Prostate gland (tissue), 2 donors: ENCODE measurements at regions not wholly inside any gene's neighbourhood (a gene's known extent, or its start where the extent isn't known, plus 50 kb on each side); places are given as distances from the start of the nearest gene placed in this dataset.
"Not testable (repeated sequence)": the region's sequence is repeated elsewhere in the genome, so short reads cannot be mapped to it uniquely, and the experiment has no call there.

Source experiments
- DNase-seq: peaks from one replicate; pipeline ENCODE4 v3.0.0-alpha.2; 2019; ENCODE audit warnings: low spot score
- H3K27ac ChIP-seq, 2 donors: fragments of 200-600 bp; sonication (generic); 2 replicates each; pipeline ENCODE4 v1.5.1; 2017 to 2019
- H3K27me3 ChIP-seq: fragments of 200-600 bp; sonication (generic); replicated peaks from 2 replicates; pipeline ENCODE4 v1.5.1; 2019; ENCODE audit not compliant: insufficient read depth
- H3K36me3 ChIP-seq, 2 donors: fragments of 200-600 bp; sonication (generic); 1 replicate in 1 of 2; 2 replicates in 1 of 2; pipeline versions ENCODE4 v1.5.1 to v1.8.1; 2017 to 2019
- H3K4me1 ChIP-seq: fragments of 200-600 bp; sonication (generic); replicated peaks from 2 replicates; pipeline ENCODE4 v1.5.1; 2019
- H3K4me3 ChIP-seq, 2 donors: fragments of 200-600 bp; sonication (generic); 2 replicates each; pipeline ENCODE4 v1.5.1; 2017 to 2019
- H3K9me3 ChIP-seq: fragments of 200-600 bp; sonication (generic); 2 replicates; pipeline ENCODE4 v1.5.1; 2017
- POLR2A ChIP-seq: fragments of 450-650 bp; IDR thresholded peaks from one replicate; pipeline ENCODE4 v1.6.1; 2016; ENCODE audit warnings: antibody characterized with exemption, mild to moderate bottlenecking
- POLR2AphosphoS5 ChIP-seq: sonication (generic); formaldehyde crosslinking; IDR thresholded peaks from one replicate; pipeline ENCODE4 v1.6.1; 2017; ENCODE audit warnings: antibody characterized with exemption
- WGBS: methylation state at CpG from one replicate; pipeline ENCODE4 v1.1.5; 2018; 5-methylcytosine and 5-hydroxymethylcytosine counted together
- intact Hi-C: fragments of 100-400 bp; cut with DNase I; formaldehyde crosslinking; loops from one replicate; pipeline ENCODE4 v1.14.2; 2022
- TF ChIP-seq, protein P1 (sequence below), 4 experiments: fragments of 200-600 bp in 2 of 4; fragments of 450-650 bp in 2 of 4; sonication (generic) in 2 of 4; IDR thresholded peaks; 1 replicate in 3 of 4; 2 replicates in 1 of 4; pipeline ENCODE4 v1.5.1; 2016 to 2019; ENCODE audit warnings: antibody characterized with exemption in 4 of 4, mild to moderate bottlenecking in 2 of 4, moderate library complexity in 2 of 4

GRCh38 chr19:28549680-28550277 is 663.2 kb downstream of the UQCRFS1 start:
- no peaks in the 10 kb centered on the region for H3K4me1 ChIP-seq
- H3K27ac ChIP-seq: no peak overlapping the region
- WGBS: 45% methylated on average over 7 of the region's 7 CpGs
- TF ChIP-seq, protein P1, sequence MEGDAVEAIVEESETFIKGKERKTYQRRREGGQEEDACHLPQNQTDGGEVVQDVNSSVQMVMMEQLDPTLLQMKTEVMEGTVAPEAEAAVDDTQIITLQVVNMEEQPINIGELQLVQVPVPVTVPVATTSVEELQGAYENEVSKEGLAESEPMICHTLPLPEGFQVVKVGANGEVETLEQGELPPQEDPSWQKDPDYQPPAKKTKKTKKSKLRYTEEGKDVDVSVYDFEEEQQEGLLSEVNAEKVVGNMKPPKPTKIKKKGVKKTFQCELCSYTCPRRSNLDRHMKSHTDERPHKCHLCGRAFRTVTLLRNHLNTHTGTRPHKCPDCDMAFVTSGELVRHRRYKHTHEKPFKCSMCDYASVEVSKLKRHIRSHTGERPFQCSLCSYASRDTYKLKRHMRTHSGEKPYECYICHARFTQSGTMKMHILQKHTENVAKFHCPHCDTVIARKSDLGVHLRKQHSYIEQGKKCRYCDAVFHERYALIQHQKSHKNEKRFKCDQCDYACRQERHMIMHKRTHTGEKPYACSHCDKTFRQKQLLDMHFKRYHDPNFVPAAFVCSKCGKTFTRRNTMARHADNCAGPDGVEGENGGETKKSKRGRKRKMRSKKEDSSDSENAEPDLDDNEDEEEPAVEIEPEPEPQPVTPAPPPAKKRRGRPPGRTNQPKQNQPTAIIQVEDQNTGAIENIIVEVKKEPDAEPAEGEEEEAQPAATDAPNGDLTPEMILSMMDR (IDR thresholded peaks at IDR 0.05): no peak
- TF ChIP-seq POLR2A: no peak
- no peak for TF ChIP-seq POLR2AphosphoS5
- no peak overlapping the region for H3K4me3 ChIP-seq
- H3K36me3 ChIP-seq: no peaks in the 10 kb centered on the region
- no peak for DNase-seq
- intact Hi-C loops: no loop called here
- no peaks in the 10 kb centered on the region for H3K27me3 ChIP-seq
- H3K9me3 ChIP-seq: no peaks in the 10 kb centered on the region

GRCh38 chr19:28546148-28546685 is 666.7 kb downstream of the UQCRFS1 start:
- no peak for DNase-seq
- TF ChIP-seq POLR2A (no peak), POLR2AphosphoS5 (no peak)
- TF ChIP-seq, protein P1 (IDR thresholded peaks at IDR 0.05): no peak
- intact Hi-C loops: no loop called here
- H3K4me3 ChIP-seq: no peak overlapping the region
- H3K9me3 ChIP-seq: no peaks in the 10 kb centered on the region
- no peak overlapping the region for H3K27ac ChIP-seq
- H3K36me3 ChIP-seq: no peaks in the 10 kb centered on the region
- H3K27me3 ChIP-seq: no peaks in the 10 kb centered on the region
- 93% methylated on average over 10 of the region's 10 CpGs for WGBS
- H3K4me1 ChIP-seq: no peaks in the 10 kb centered on the region

- DNase-seq, intact Hi-C loops, H3K36me3 ChIP-seq, H3K4me3 ChIP-seq, H3K4me1 ChIP-seq, H3K9me3 ChIP-seq, H3K27ac ChIP-seq, H3K27me3 ChIP-seq: not testable (repeated sequence)
- WGBS: 83% methylated on average over 7 of the region's 7 CpGs
Measured at GRCh38 chr19:28545397-28545796, 667.6 kb downstream of the UQCRFS1 start.

DNA sequence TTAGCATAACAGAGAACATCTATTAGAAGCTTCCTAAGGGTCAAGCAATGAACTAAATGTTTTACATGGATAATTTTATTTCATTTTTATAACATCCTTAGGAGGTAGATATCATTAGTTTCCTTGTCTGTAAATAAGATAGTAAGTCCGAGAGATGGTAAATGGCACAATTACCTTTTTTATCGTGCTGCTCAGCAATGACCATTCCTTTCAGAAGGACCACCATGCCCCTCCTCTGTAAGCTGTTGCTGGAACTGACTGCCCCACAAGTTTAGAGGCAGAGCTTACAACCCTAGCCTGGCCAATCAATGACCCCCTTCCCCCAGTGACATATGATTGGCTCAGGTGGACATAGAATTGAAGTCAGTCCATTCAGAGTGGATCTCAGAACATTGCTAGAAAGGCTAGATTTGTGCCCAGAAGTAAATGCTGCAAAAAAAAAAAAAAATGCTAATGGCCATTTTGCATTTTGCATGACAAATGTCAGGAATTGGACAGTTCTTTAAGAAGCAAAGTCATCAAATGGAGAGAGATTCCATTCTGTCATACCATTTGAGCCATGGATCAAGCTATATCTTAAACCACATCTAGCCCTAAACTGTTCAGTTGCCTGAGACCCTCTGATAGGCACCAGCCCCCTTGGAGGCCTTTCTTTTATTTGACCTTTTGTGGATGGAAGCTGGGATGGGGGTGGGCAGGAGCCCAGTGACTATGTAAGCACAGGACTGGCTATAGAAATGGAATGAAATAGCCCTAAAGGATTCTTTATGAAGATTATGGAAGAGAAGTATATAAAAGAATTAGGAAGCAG is 668.3 kb downstream of the UQCRFS1 start:
- no peak overlapping the region for H3K27ac ChIP-seq
- H3K36me3 ChIP-seq: no peaks in the 10 kb centered on the region
- TF ChIP-seq, protein P1 (IDR thresholded peaks at IDR 0.05): no peak
- TF ChIP-seq POLR2AphosphoS5 (no peak), POLR2A (no peak)
- H3K4me3 ChIP-seq: no peak overlapping the region
- no peaks in the 10 kb centered on the region for H3K27me3 ChIP-seq
- no peaks in the 10 kb centered on the region for H3K4me1 ChIP-seq
- WGBS: 97% methylated on average over 2 of the region's 2 CpGs
- DNase-seq: no peak
- intact Hi-C loops: no loop called here
- H3K9me3 ChIP-seq: no peaks in the 10 kb centered on the region

DNA sequence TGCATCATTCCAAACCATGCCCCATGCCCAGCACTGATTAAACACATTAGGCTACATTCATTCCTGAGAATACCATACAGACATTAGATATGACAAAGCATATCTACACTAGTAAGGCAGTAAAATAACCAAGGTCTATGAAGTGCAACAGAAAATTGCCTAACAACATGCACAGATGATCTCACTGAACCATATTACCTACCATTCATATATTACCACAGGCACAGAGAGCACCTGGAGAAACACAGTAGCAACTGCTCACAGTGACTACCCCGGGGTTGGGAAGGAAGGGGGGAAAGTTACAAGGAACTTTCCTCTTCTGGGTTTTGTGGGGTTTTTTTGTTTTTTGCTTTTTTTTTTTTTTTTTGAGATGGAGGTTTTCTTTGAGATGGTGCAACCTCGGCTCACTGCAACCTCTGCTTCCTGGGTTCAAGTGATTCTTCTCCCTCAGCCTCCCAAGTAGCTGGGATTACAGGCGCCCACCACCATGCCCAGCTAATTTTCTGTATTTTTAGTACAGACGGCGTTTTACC is 669.6 kb downstream of the UQCRFS1 start:
- intact Hi-C loops: no loop called here
- H3K27me3 ChIP-seq: no peaks in the 10 kb centered on the region
- H3K9me3 ChIP-seq: no peaks in the 10 kb centered on the region
- no peak for DNase-seq
- H3K36me3 ChIP-seq: no peaks in the 10 kb centered on the region
- H3K4me1 ChIP-seq: no peaks in the 10 kb centered on the region
- WGBS: 84% methylated on average over 5 of the region's 5 CpGs
- no peak overlapping the region for H3K27ac ChIP-seq
- TF ChIP-seq, protein P1 (IDR thresholded peaks at IDR 0.05): no peak
- TF ChIP-seq POLR2AphosphoS5 (no peak), POLR2A (no peak)
- no peak overlapping the region for H3K4me3 ChIP-seq
